ENCODE measurements at regions not wholly inside any gene's neighbourhood (a gene's known extent, or its start where the extent isn't known, plus 50 kb on each side); places are given as distances from the start of the nearest gene placed in this dataset.
"Not testable (repeated sequence)": the region's sequence is repeated elsewhere in the genome, so short reads cannot be mapped to it uniquely, and the experiment has no call there.

GRCh38 chr1:215030581-215030980 lies 52.0 kb upstream of the KCNK2 start:
- TF ChIP-seq, protein P1, sequence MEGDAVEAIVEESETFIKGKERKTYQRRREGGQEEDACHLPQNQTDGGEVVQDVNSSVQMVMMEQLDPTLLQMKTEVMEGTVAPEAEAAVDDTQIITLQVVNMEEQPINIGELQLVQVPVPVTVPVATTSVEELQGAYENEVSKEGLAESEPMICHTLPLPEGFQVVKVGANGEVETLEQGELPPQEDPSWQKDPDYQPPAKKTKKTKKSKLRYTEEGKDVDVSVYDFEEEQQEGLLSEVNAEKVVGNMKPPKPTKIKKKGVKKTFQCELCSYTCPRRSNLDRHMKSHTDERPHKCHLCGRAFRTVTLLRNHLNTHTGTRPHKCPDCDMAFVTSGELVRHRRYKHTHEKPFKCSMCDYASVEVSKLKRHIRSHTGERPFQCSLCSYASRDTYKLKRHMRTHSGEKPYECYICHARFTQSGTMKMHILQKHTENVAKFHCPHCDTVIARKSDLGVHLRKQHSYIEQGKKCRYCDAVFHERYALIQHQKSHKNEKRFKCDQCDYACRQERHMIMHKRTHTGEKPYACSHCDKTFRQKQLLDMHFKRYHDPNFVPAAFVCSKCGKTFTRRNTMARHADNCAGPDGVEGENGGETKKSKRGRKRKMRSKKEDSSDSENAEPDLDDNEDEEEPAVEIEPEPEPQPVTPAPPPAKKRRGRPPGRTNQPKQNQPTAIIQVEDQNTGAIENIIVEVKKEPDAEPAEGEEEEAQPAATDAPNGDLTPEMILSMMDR (IDR thresholded peaks at IDR 0.05): not testable (repeated sequence)
- TF ChIP-seq TAF1 (IDR thresholded peaks at IDR 0.05; ENCODE audit: borderline replicate concordance, low read depth, low read length); YY1 (IDR thresholded peaks at IDR 0.05; ENCODE audit: low read depth); GABPA (IDR thresholded peaks at IDR 0.05; ENCODE audit: low read depth); EP300 (IDR thresholded peaks at IDR 0.05; ENCODE audit: borderline replicate concordance in 1 of 2, low read depth in 1 of 2, low read length in 1 of 2): not testable (repeated sequence)

Data from SK-N-SH (cell line).